ENCODE measurements at regions not wholly inside any gene's neighbourhood (a gene's known extent, or its start where the extent isn't known, plus 50 kb on each side); places are given as distances from the start of the nearest gene placed in this dataset.

GRCh38 chr14:40841886-40842285 is 764.8 kb upstream of the LRFN5 start:
- ChIA-PET CTCF (ENCODE audit: low intra/inter-chr PET ratio, low total read pairs) (no interaction called here), POLR2A (no interaction called here)
- no peaks in the 10 kb centered on the region for H3K36me3 ChIP-seq (replicated peaks in 1 of 2; ENCODE audit: control insufficient read depth in 1 of 2, insufficient read depth in 2 of 2, low read length in 2 of 2)
- H3K27me3 ChIP-seq (ENCODE audit: control insufficient read depth in 1 of 2, insufficient read depth in 2 of 2, low read length in 2 of 2), result no peaks in the 10 kb centered on the region
- no peaks in the 10 kb centered on the region for H3K79me2 ChIP-seq (ENCODE audit: insufficient read depth, low read length)
- in situ Hi-C loops (cut with HindIII; ENCODE audit: extremely low pct_ligation_motif_present, low pct_unique_long_range_greater_than_20kb), result no loop called here
- no peaks in the 10 kb centered on the region for H3K4me1 ChIP-seq (ENCODE audit: insufficient read depth, low read length)
- TF ChIP-seq MAFK (conservative IDR thresholded peaks at IDR 0.05 in 1 of 2, IDR thresholded peaks at IDR 0.05 in 1 of 2; ENCODE audit: low read length in 2 of 2), result peak; percentile 89 to 95
- no peak for TF ChIP-seq ZSCAN20 (CRISPR knock-in tag; IDR thresholded peaks at IDR 0.05; ENCODE audit: borderline replicate concordance)
- peak; percentile 88 for TF ChIP-seq MAFF (IDR thresholded peaks at IDR 0.05; ENCODE audit: low read depth, low read length)
- TF ChIP-seq ZNF136 (CRISPR knock-in tag; IDR thresholded peaks at IDR 0.05; ENCODE audit: low read depth), result no peak
- DNase-seq (ENCODE audit: low spot score) (no peak), FAIRE-seq (no peak), ATAC-seq (no peak)
- intact Hi-C loops (cut with micrococcal nuclease; ENCODE audit: unreplicated experiment), result no loop called here
- H2AFZ ChIP-seq (ENCODE audit: low read length), result no peak overlapping the region
- no peak overlapping the region for H3K9ac ChIP-seq (ENCODE audit: insufficient read depth, low read depth, low read length)
- no peak overlapping the region for H3K27ac ChIP-seq (ENCODE audit: extremely low read length, insufficient read depth, low read length)
- H3K9me3 ChIP-seq (ENCODE audit: low read length), result peaks cover 71% of the 10 kb centered on the region
- no peaks in the 10 kb centered on the region for H4K20me1 ChIP-seq (ENCODE audit: insufficient read depth, low read length)
- under 1% methylated on average over 1 of the region's 1 CpG for WGBS (ENCODE audit: low lambda C conversion rate)
- BruUV-seq (replicated peaks), result no TSS peak
- H3K4me2 ChIP-seq (ENCODE audit: low read depth, low read length), result no peak overlapping the region
- no peak overlapping the region for H3K4me3 ChIP-seq (replicated peaks in 1 of 3; ENCODE audit: insufficient read depth in 1 of 3, low read depth in 2 of 3, low read length in 3 of 3)

GRCh38 chr14:40838601-40839000 is 768.1 kb upstream of the LRFN5 start:
- ChIA-PET POLR2A (no interaction called here), CTCF (ENCODE audit: low intra/inter-chr PET ratio, low total read pairs) (no interaction called here)
- H3K4me2 ChIP-seq (ENCODE audit: low read depth, low read length), result no peak overlapping the region
- in situ Hi-C loops (cut with HindIII; ENCODE audit: extremely low pct_ligation_motif_present, low pct_unique_long_range_greater_than_20kb) (no loop called here), intact Hi-C loops (cut with micrococcal nuclease; ENCODE audit: unreplicated experiment) (no loop called here)
- BruUV-seq (replicated peaks), result no TSS peak
- H3K27ac ChIP-seq (ENCODE audit: extremely low read length, insufficient read depth, low read length), result no peak overlapping the region
- no peaks in the 10 kb centered on the region for H3K27me3 ChIP-seq (ENCODE audit: control insufficient read depth in 1 of 2, insufficient read depth in 2 of 2, low read length in 2 of 2)
- H3K4me1 ChIP-seq (ENCODE audit: insufficient read depth, low read length), result no peaks in the 10 kb centered on the region
- H2AFZ ChIP-seq (ENCODE audit: low read length), result no peak overlapping the region
- FAIRE-seq (no peak), DNase-seq (ENCODE audit: low spot score) (no peak), ATAC-seq (no peak)
- no peak overlapping the region for H3K9ac ChIP-seq (ENCODE audit: insufficient read depth, low read depth, low read length)
- no peaks in the 10 kb centered on the region for H3K36me3 ChIP-seq (replicated peaks in 1 of 2; ENCODE audit: control insufficient read depth in 1 of 2, insufficient read depth in 2 of 2, low read length in 2 of 2)
- H3K4me3 ChIP-seq (replicated peaks in 1 of 3; ENCODE audit: insufficient read depth in 1 of 3, low read depth in 2 of 3, low read length in 3 of 3), result no peak overlapping the region
- H3K79me2 ChIP-seq (ENCODE audit: insufficient read depth, low read length), result no peaks in the 10 kb centered on the region
- WGBS (ENCODE audit: low lambda C conversion rate), result 48% methylated on average over 2 of the region's 2 CpGs
- peaks cover 71% of the 10 kb centered on the region for H3K9me3 ChIP-seq (ENCODE audit: low read length)
- TF ChIP-seq HDAC2 (CRISPR knock-in tag; IDR thresholded peaks at IDR 0.05) (no peak), CEBPB (IDR thresholded peaks at IDR 0.05; ENCODE audit: borderline replicate concordance, low read depth, low read length) (peak; percentile 89)
- no peaks in the 10 kb centered on the region for H4K20me1 ChIP-seq (ENCODE audit: insufficient read depth, low read length)

All from HepG2 (cell line).